ENCODE measurements at regions not wholly inside any gene's neighbourhood (a gene's known extent, or its start where the extent isn't known, plus 50 kb on each side); places are given as distances from the start of the nearest gene placed in this dataset.
"Not testable (repeated sequence)": the region's sequence is repeated elsewhere in the genome, so short reads cannot be mapped to it uniquely, and the experiment has no call there.

GRCh38 chr3:197459571-197459970 is 96.2 kb downstream of the BDH1 start:
- not testable (repeated sequence) for DNase-seq

- DNase-seq: no peak
Measured at GRCh38 chr3:197458906-197459470, 96.8 kb downstream of the BDH1 start.

GRCh38 chr3:197458179-197458707 is 97.5 kb downstream of the BDH1 start:
- DNase-seq: no peak

- DNase-seq: no peak
Measured at GRCh38 chr3:197456261-197457091, 99.3 kb downstream of the BDH1 start.

GRCh38 chr3:197454841-197455240 is 100.9 kb downstream of the BDH1 start:
- not testable (repeated sequence) for DNase-seq

- no peak for DNase-seq
Measured at GRCh38 chr3:197454014-197454413, 101.8 kb downstream of the BDH1 start.

GRCh38 chr3:197450810-197451209 is 105.0 kb downstream of the BDH1 start:
- DNase-seq: no peak

- no peak for DNase-seq
Measured at GRCh38 chr3:197450308-197450707, 105.5 kb downstream of the BDH1 start.

GRCh38 chr3:197449181-197449580 is 106.6 kb downstream of the BDH1 start:
- DNase-seq: not testable (repeated sequence)

- not testable (repeated sequence) for DNase-seq
Measured at GRCh38 chr3:197447781-197448180, 108.0 kb downstream of the BDH1 start.

GRCh38 chr3:197447057-197447456 is 108.7 kb downstream of the BDH1 start:
- DNase-seq: no peak

- DNase-seq: no peak
Measured at GRCh38 chr3:197446700-197447056, 109.1 kb downstream of the BDH1 start.

- DNase-seq: no peak
Measured at GRCh38 chr3:197445896-197446699, 109.7 kb downstream of the BDH1 start.

- DNase-seq: no peak
Measured at GRCh38 chr3:197444793-197445379, 110.9 kb downstream of the BDH1 start.

GRCh38 chr3:197443506-197443905 is 112.3 kb downstream of the BDH1 start:
- DNase-seq: no peak

GRCh38 chr3:197440717-197441303 is 115.0 kb downstream of the BDH1 start:
- no peak for DNase-seq

GRCh38 chr3:197438906-197439305 is 116.9 kb downstream of the BDH1 start:
- no peak for DNase-seq

- DNase-seq: no peak
Measured at GRCh38 chr3:197435426-197435825, 120.3 kb downstream of the BDH1 start.

GRCh38 chr3:197434830-197435229 is 120.9 kb downstream of the BDH1 start:
- no peak for DNase-seq

- no peak for DNase-seq
Measured at GRCh38 chr3:197432384-197433127, 123.2 kb downstream of the BDH1 start.

- DNase-seq: no peak
Measured at GRCh38 chr3:197431346-197431910, 124.3 kb downstream of the BDH1 start.

- DNase-seq: no peak
Measured at GRCh38 chr3:197430934-197431333, 124.8 kb downstream of the BDH1 start.
